B cell (primary cell): ENCODE measurements at regions not wholly inside any gene's neighbourhood (a gene's known extent, or its start where the extent isn't known, plus 50 kb on each side); places are given as distances from the start of the nearest gene placed in this dataset.
"Not testable (repeated sequence)": the region's sequence is repeated elsewhere in the genome, so short reads cannot be mapped to it uniquely, and the experiment has no call there.

Experiments
- ATAC-seq: fragments of 200-7000 bp; cut with Tn5 transposase; one replicate; pipeline ENCODE4 v1.10.0; 2021; ENCODE audit warnings: low read depth, mild to moderate bottlenecking, moderate number of reproducible peaks, moderate library complexity
- CTCF ChIA-PET: fragments of 350-600 bp; sonication (Branson Sonifier 250); formaldehyde crosslinking; loops from one replicate; lab custom pipeline; 2021; ENCODE audit warnings: antibody characterized with exemption, inconsistent platforms; lab: Charles Lee
- POLR2A ChIA-PET: fragments of 350-600 bp; sonication (Branson Sonifier 250); formaldehyde crosslinking; loops from one replicate; lab custom pipeline; 2021; ENCODE audit warnings: antibody characterized with exemption; lab: Charles Lee
- DNase-seq: peaks from one replicate; pipeline ENCODE4 v3.0.0; 2013
- H2AFZ ChIP-seq: 2 replicates; pipeline ENCODE4 v1.6.1; 2012; ENCODE audit warnings: mild to moderate bottlenecking, low read depth, low read length; ENCODE audit not compliant: insufficient read depth, poor library complexity, severe bottlenecking
- H3K27ac ChIP-seq, 2 donors: 1 replicate in 1 of 2; 2 replicates in 1 of 2; pipeline ENCODE4 v1.5.1; 2012 to 2013; ENCODE audit warnings: low read length in 2 of 2, mild to moderate bottlenecking in 2 of 2, moderate library complexity in 1 of 2
- H3K27me3 ChIP-seq, 4 experiments: fragments of 200-600 bp in 1 of 4; sonication (generic) in 1 of 4; replicated peaks in 1 of 4; 1 replicate in 2 of 4; 2 replicates in 2 of 4; pipeline versions ENCODE4 v1.6.1 to v1.7.0; 2013 to 2016; ENCODE audit warnings: low read length in 3 of 4, mild to moderate bottlenecking in 2 of 4, mixed read lengths in 1 of 4, moderate library complexity in 1 of 4; ENCODE audit not compliant: insufficient read depth in 4 of 4, control insufficient read depth in 3 of 4; ENCODE audit errors: control extremely low read depth in 1 of 4
- H3K36me3 ChIP-seq, 2 experiments: replicated peaks in 1 of 2; 1 replicate in 1 of 2; 2 replicates in 1 of 2; pipeline versions ENCODE4 v1.6.1 to v1.7.1; 2013; ENCODE audit warnings: low read length in 1 of 2; ENCODE audit not compliant: insufficient read depth in 2 of 2, control insufficient read depth in 1 of 2; ENCODE audit errors: control extremely low read depth in 1 of 2, extremely low read depth in 1 of 2
- H3K4me1 ChIP-seq, 2 donors: fragments of 200-600 bp in 1 of 2; sonication (generic) in 1 of 2; 1 replicate in 1 of 2; 2 replicates in 1 of 2; pipeline versions ENCODE4 v1.5.1 to v1.6.1; 2013 to 2017; ENCODE audit warnings: low read length in 2 of 2; ENCODE audit not compliant: control insufficient read depth in 2 of 2, insufficient read depth in 2 of 2
- H3K4me2 ChIP-seq: replicated peaks from 2 replicates; pipeline ENCODE3; 2012; ENCODE audit warnings: mild to moderate bottlenecking, low read depth, low read length; ENCODE audit not compliant: poor library complexity, severe bottlenecking
- H3K4me3 ChIP-seq, 5 experiments: fragments of 200-600 bp in 1 of 5; sonication (generic) in 1 of 5; 1 replicate in 3 of 5; 2 replicates in 2 of 5; pipeline versions ENCODE4 v1.5.1 to v1.7.0; 2011 to 2016; ENCODE audit warnings: low read length in 4 of 5, mild to moderate bottlenecking in 4 of 5, low read depth in 2 of 5, control low read depth in 1 of 5, moderate library complexity in 1 of 5; ENCODE audit not compliant: insufficient read depth in 1 of 5; ENCODE audit errors: control extremely low read depth in 1 of 5, extremely low read depth in 1 of 5
- H3K79me2 ChIP-seq: fragments of 200-600 bp; sonication (generic); one replicate; pipeline ENCODE4 v1.6.0; 2016; ENCODE audit warnings: low read length; ENCODE audit not compliant: control insufficient read depth, insufficient read depth
- H3K9ac ChIP-seq: fragments of 200-600 bp; sonication (generic); 2 replicates; pipeline ENCODE4 v1.6.1; 2017; ENCODE audit warnings: mild to moderate bottlenecking, low read length, moderate library complexity
- H3K9me3 ChIP-seq, 3 donors: one replicate each; pipeline versions ENCODE4 v1.6.1 to v1.7.1; 2013; ENCODE audit warnings: low read length in 2 of 3; ENCODE audit not compliant: control insufficient read depth in 2 of 3, insufficient read depth in 1 of 3; ENCODE audit errors: control extremely low read depth in 1 of 3
- H4K20me1 ChIP-seq: 2 replicates; pipeline ENCODE4 v1.6.0; 2012; ENCODE audit warnings: mild to moderate bottlenecking, low read length; ENCODE audit not compliant: insufficient read depth, control insufficient read depth, poor library complexity, severe bottlenecking
- H3K27ac Mint-ChIP-seq: one replicate; pipeline ENCODE4 v1.8.0; 2021; ENCODE audit warnings: mixed read lengths
- H3K27me3 Mint-ChIP-seq: one replicate; pipeline ENCODE4 v1.8.0; 2021; ENCODE audit warnings: mixed read lengths
- H3K4me1 Mint-ChIP-seq: one replicate; pipeline ENCODE4 v1.8.0; 2021; ENCODE audit warnings: mixed read lengths
- H3K4me3 Mint-ChIP-seq: one replicate; pipeline ENCODE4 v1.8.0; 2021; ENCODE audit warnings: mixed read lengths
- H3K9me3 Mint-ChIP-seq: one replicate; pipeline ENCODE4 v1.8.0; 2022; ENCODE audit warnings: mixed read lengths; ENCODE audit not compliant: insufficient read depth
- CTCF ChIP-seq: fragments of 200-600 bp; IDR thresholded peaks from one replicate; pipeline ENCODE4 v1.8.0; 2022; ENCODE audit warnings: antibody characterized with exemption, mild to moderate bottlenecking
- EZH2 ChIP-seq: IDR thresholded peaks from 2 replicates; pipeline ENCODE4 v1.6.1; 2012; ENCODE audit warnings: borderline replicate concordance, low read depth, mild to moderate bottlenecking, moderate library complexity, low read length; ENCODE audit not compliant: insufficient read depth, poor library complexity, severe bottlenecking
- WGBS: methylation state at CpG from one replicate; pipeline ENCODE4 v1.1.5; 2013; ENCODE audit warnings: missing lambda C conversion rate; ENCODE audit not compliant: insufficient coverage; 5-methylcytosine and 5-hydroxymethylcytosine counted together
- intact Hi-C: fragments of 100-400 bp; cut with micrococcal nuclease; formaldehyde crosslinking; loops from one replicate; pipeline ENCODE4 v1.10.0; 2022

- Histone ChIP-seq H3K27me3 (no peaks in the 10 kb centered on the region), H3K27ac (no peak overlapping the region), H2AFZ (no peak overlapping the region), H3K4me1 (no peaks in the 10 kb centered on the region), H3K36me3 (no peaks in the 10 kb centered on the region), H3K9me3 (peaks cover 1 to 60% (median 22%) of the 10 kb centered on the region in 3 donors), H3K79me2 (no peaks in the 10 kb centered on the region), H3K4me2 (no peak overlapping the region), H4K20me1 (no peaks in the 10 kb centered on the region), H3K4me3 (no peak overlapping the region), H3K9ac (no peak overlapping the region)
- POLR2A ChIA-PET, result no interaction called here
- intact Hi-C loops, result no loop called here
- DNase-seq, result no peak
- Mint-ChIP-seq H3K9me3 (peaks cover 9% of the 10 kb centered on the region), H3K4me3 (no peak overlapping the region), H3K27me3 (no peaks in the 10 kb centered on the region), H3K27ac (no peak overlapping the region), H3K4me1 (no peaks in the 10 kb centered on the region)
- WGBS, result 66% methylated on average over 3 of the region's 3 CpGs
- ATAC-seq, result no peak
- no peak for TF ChIP-seq EZH2
- TF ChIP-seq CTCF, result no peak
- CTCF ChIA-PET, result interaction anchor here (0.6 kb wide), 1 partner anchor 1588 kb away, joined by 3 read pairs; no protein-coding TSS in a partner anchor
Observed at GRCh38 chr19:22502766-22503165, 80.6 kb upstream of the ZNF98 start.

- H4K20me1 ChIP-seq, POLR2A ChIA-PET, CTCF ChIA-PET, H2AFZ ChIP-seq, H3K27ac Mint-ChIP-seq, DNase-seq, H3K27ac ChIP-seq, ATAC-seq, intact Hi-C loops, H3K4me3 Mint-ChIP-seq, H3K27me3 ChIP-seq, H3K9ac ChIP-seq, H3K36me3 ChIP-seq, H3K79me2 ChIP-seq, H3K4me1 Mint-ChIP-seq, H3K4me3 ChIP-seq, H3K4me1 ChIP-seq, H3K27me3 Mint-ChIP-seq, H3K4me2 ChIP-seq: not testable (repeated sequence)
- peaks cover 14% of the 10 kb centered on the region for H3K9me3 Mint-ChIP-seq
- 95% methylated on average over 25 of the region's 34 CpGs for WGBS
- H3K9me3 ChIP-seq, result peaks cover 2 to 47% (median 20%) of the 10 kb centered on the region in 3 donors
Observed at GRCh38 chr19:22498831-22499430, 76.8 kb upstream of the ZNF98 start.
